Gastroesophageal sphincter (tissue), 4 donors: ENCODE measurements at regions not wholly inside any gene's neighbourhood (a gene's known extent, or its start where the extent isn't known, plus 50 kb on each side); places are given as distances from the start of the nearest gene placed in this dataset.

Source experiments
- ATAC-seq: fragments of 150-250 bp; one replicate; pipeline ENCODE4 v1.9.1; 2016; ENCODE audit warnings: mild to moderate bottlenecking, moderate library complexity
- H3K27ac ChIP-seq, 4 donors: fragments of 200-600 bp; sonication (generic) in 3 of 4; 1 replicate in 3 of 4; 2 replicates in 1 of 4; pipeline ENCODE4 v1.5.1; 2016 to 2019
- H3K27me3 ChIP-seq: fragments of 200-600 bp; sonication (generic); one replicate; pipeline ENCODE4 v1.5.1; 2019
- H3K36me3 ChIP-seq, 2 donors: fragments of 200-600 bp; sonication (generic); one replicate each; pipeline ENCODE4 v1.5.1; 2019; ENCODE audit warnings: control low read depth in 1 of 2
- H3K4me1 ChIP-seq, 3 donors: fragments of 200-600 bp; sonication (generic); 1 replicate in 2 of 3; 2 replicates in 1 of 3; pipeline ENCODE4 v1.5.1; 2016 to 2019; ENCODE audit warnings: control low read depth in 2 of 3
- H3K4me3 ChIP-seq, 2 donors: fragments of 200-600 bp; sonication (generic); one replicate each; pipeline ENCODE4 v1.5.1; 2019; ENCODE audit warnings: mild to moderate bottlenecking in 1 of 2, moderate library complexity in 1 of 2
- H3K9me3 ChIP-seq, 3 donors: fragments of 200-600 bp; sonication (generic); one replicate each; pipeline ENCODE4 v1.5.1; 2017 to 2019; ENCODE audit warnings: control low read depth in 2 of 3
- CTCF ChIP-seq, 4 experiments: fragments of 200-600 bp in 2 of 4; fragments of 450-650 bp in 2 of 4; sonication (generic) in 1 of 4; IDR thresholded peaks; one replicate each; pipeline ENCODE4 v1.5.1; 2017 to 2019; ENCODE audit warnings: antibody characterized with exemption in 4 of 4, mild to moderate bottlenecking in 2 of 4, moderate library complexity in 2 of 4
- EP300 ChIP-seq: sonication (generic); formaldehyde crosslinking; IDR thresholded peaks from one replicate; pipeline ENCODE4 v1.6.1; 2017; ENCODE audit warnings: antibody characterized with exemption, mild to moderate bottlenecking
- POLR2A ChIP-seq, 2 donors: fragments of 450-650 bp; IDR thresholded peaks; one replicate each; pipeline ENCODE4 v1.6.1; 2017; ENCODE audit warnings: antibody characterized with exemption in 2 of 2, mild to moderate bottlenecking in 2 of 2, moderate library complexity in 1 of 2
- POLR2AphosphoS5 ChIP-seq: sonication (generic); formaldehyde crosslinking; IDR thresholded peaks from one replicate; pipeline ENCODE4 v1.6.1; 2017; ENCODE audit warnings: antibody characterized with exemption
- WGBS, 2 donors: methylation state at CpG; one replicate each; pipeline ENCODE4 v1.1.5; 2018; ENCODE audit warnings: low coverage in 1 of 2; 5-methylcytosine and 5-hydroxymethylcytosine counted together

GRCh38 chr6:156645097-156645496 is 132.1 kb upstream of the ARID1B start:
- Histone ChIP-seq H3K4me1 (no peaks in the 10 kb centered on the region), H3K4me3 (no peak overlapping the region), H3K27me3 (no peaks in the 10 kb centered on the region), H3K27ac (no peak overlapping the region), H3K9me3 (peaks cover 0 to 7% (median 0%) of the 10 kb centered on the region in 3 donors), H3K36me3 (no peaks in the 10 kb centered on the region)
- no peak for TF ChIP-seq CTCF (IDR thresholded peaks at IDR 0.05)
- TF ChIP-seq POLR2AphosphoS5: no peak
- TF ChIP-seq EP300: no peak
- no peak for TF ChIP-seq POLR2A (IDR thresholded peaks at IDR 0.05)
- 60 to 76% methylated on average over 5 of the region's 5 CpGs for WGBS, 2 donors
- no peak for ATAC-seq

- TF ChIP-seq EP300 (no peak), POLR2A (IDR thresholded peaks at IDR 0.05) (no peak), POLR2AphosphoS5 (no peak), CTCF (IDR thresholded peaks at IDR 0.05) (no peak)
- Histone ChIP-seq H3K36me3 (no peaks in the 10 kb centered on the region), H3K27me3 (no peaks in the 10 kb centered on the region), H3K9me3 (peaks cover 0 to 7% (median 0%) of the 10 kb centered on the region in 3 donors), H3K27ac (no peak overlapping the region), H3K4me3 (no peak overlapping the region), H3K4me1 (peaks cover 0 to 13% (median 0%) of the 10 kb centered on the region in 3 donors)
- 73 to 76% methylated on average over 10 to 12 of the region's 12 CpGs for WGBS, 2 donors
- ATAC-seq: no peak
Observed at GRCh38 chr6:156639009-156639721, 138.0 kb upstream of the ARID1B start.

GRCh38 chr6:156638581-156638980 is 138.6 kb upstream of the ARID1B start:
- Histone ChIP-seq H3K4me3 (no peak overlapping the region), H3K27me3 (no peaks in the 10 kb centered on the region), H3K36me3 (no peaks in the 10 kb centered on the region), H3K4me1 (peaks cover 0 to 14% (median 0%) of the 10 kb centered on the region in 3 donors), H3K27ac (no peak overlapping the region), H3K9me3 (peaks cover 0 to 7% (median 0%) of the 10 kb centered on the region in 3 donors)
- WGBS, 2 donors: 85 to 86% methylated on average over 2 of the region's 2 CpGs
- ATAC-seq: no peak
- no peak for TF ChIP-seq CTCF (IDR thresholded peaks at IDR 0.05)

GRCh38 chr6:156634951-156635371 is 142.2 kb upstream of the ARID1B start:
- Histone ChIP-seq H3K9me3 (no peaks in the 10 kb centered on the region), H3K4me1 (peaks cover 0 to 14% (median 0%) of the 10 kb centered on the region in 3 donors), H3K27me3 (no peaks in the 10 kb centered on the region), H3K36me3 (no peaks in the 10 kb centered on the region), H3K27ac (no peak overlapping the region), H3K4me3 (peak overlapping the region in 1 of 2 donors; percentile 24)
- 45 to 62% methylated on average over 4 to 9 of the region's 9 CpGs for WGBS, 2 donors
- TF ChIP-seq POLR2AphosphoS5 (no peak), CTCF (IDR thresholded peaks at IDR 0.05) (no peak), EP300 (no peak), POLR2A (IDR thresholded peaks at IDR 0.05) (no peak)
- ATAC-seq: no peak

GRCh38 chr6:156634048-156634447 is 143.1 kb upstream of the ARID1B start:
- TF ChIP-seq EP300: no peak
- no peak for TF ChIP-seq CTCF (IDR thresholded peaks at IDR 0.05)
- TF ChIP-seq POLR2A (IDR thresholded peaks at IDR 0.05): no peak
- no peak for TF ChIP-seq POLR2AphosphoS5
- Histone ChIP-seq H3K4me3 (no peak overlapping the region), H3K4me1 (peaks cover 0 to 14% (median 0%) of the 10 kb centered on the region in 3 donors), H3K9me3 (no peaks in the 10 kb centered on the region), H3K36me3 (no peaks in the 10 kb centered on the region), H3K27ac (no peak overlapping the region), H3K27me3 (no peaks in the 10 kb centered on the region)
- ATAC-seq: no peak
- 90% methylated on average over 2 of the region's 4 CpGs; no CpG with 5 or more reads in 1 of the 2 donors for WGBS, 2 donors
